Thyroid gland (tissue), 4 donors: ENCODE measurements at regions not wholly inside any gene's neighbourhood (a gene's known extent, or its start where the extent isn't known, plus 50 kb on each side); places are given as distances from the start of the nearest gene placed in this dataset.

Source experiments
- DNase-seq, 2 donors: peaks; one replicate each; pipeline ENCODE4 v3.0.0-alpha.2; 2019
- H3K27ac ChIP-seq, 3 donors: fragments of 200-600 bp; sonication (generic); 1 replicate in 2 of 3; 2 replicates in 1 of 3; pipeline ENCODE4 v1.5.1; 2016 to 2019; ENCODE audit warnings: mild to moderate bottlenecking in 1 of 3, moderate library complexity in 1 of 3
- H3K27me3 ChIP-seq: fragments of 200-600 bp; sonication (generic); one replicate; pipeline ENCODE4 v1.5.1; 2019
- H3K36me3 ChIP-seq, 2 donors: fragments of 200-600 bp; sonication (generic); one replicate each; pipeline ENCODE4 v1.5.1; 2016 to 2019
- H3K4me1 ChIP-seq, 2 donors: fragments of 200-600 bp; sonication (generic); one replicate each; pipeline ENCODE4 v1.5.1; 2017 to 2019
- H3K4me3 ChIP-seq, 3 donors: fragments of 200-600 bp; sonication (generic); replicated peaks in 1 of 3; 1 replicate in 2 of 3; 2 replicates in 1 of 3; pipeline ENCODE4 v1.5.1; 2016; ENCODE audit warnings: mild to moderate bottlenecking in 1 of 3
- H3K9me3 ChIP-seq: fragments of 200-600 bp; sonication (generic); one replicate; pipeline ENCODE4 v1.5.1; 2017
- POLR2A ChIP-seq, 2 donors: fragments of 450-650 bp; IDR thresholded peaks; one replicate each; pipeline ENCODE4 v1.6.1; 2017; ENCODE audit warnings: antibody characterized with exemption in 2 of 2, mild to moderate bottlenecking in 2 of 2, moderate library complexity in 1 of 2
- WGBS, 2 donors: methylation state at CpG; one replicate each; pipeline ENCODE4 v1.1.5; 2017; 5-methylcytosine and 5-hydroxymethylcytosine counted together
- intact Hi-C: fragments of 100-400 bp; cut with DNase I; formaldehyde crosslinking; loops from one replicate; pipeline ENCODE4 v1.15.1; 2023
- TF ChIP-seq, protein P1 (sequence below), 6 experiments: fragments of 200-600 bp in 3 of 6; fragments of 450-650 bp in 3 of 6; sonication (generic) in 3 of 6; IDR thresholded peaks; one replicate each; pipeline ENCODE4 v1.5.1; 2016 to 2019; ENCODE audit warnings: antibody characterized with exemption in 6 of 6, mild to moderate bottlenecking in 2 of 6, inconsistent platforms in 1 of 6, moderate library complexity in 1 of 6

- no peaks in the 10 kb centered on the region for H3K4me1 ChIP-seq
- DNase-seq, result no peak
- intact Hi-C loops, result no loop called here
- no peaks in the 10 kb centered on the region for H3K27me3 ChIP-seq
- H3K36me3 ChIP-seq, result no peaks in the 10 kb centered on the region
- no peak overlapping the region for H3K4me3 ChIP-seq
- no peaks in the 10 kb centered on the region for H3K9me3 ChIP-seq
- WGBS, 2 donors, result 78 to 85% methylated on average over 3 of the region's 3 CpGs
- TF ChIP-seq, protein P1, sequence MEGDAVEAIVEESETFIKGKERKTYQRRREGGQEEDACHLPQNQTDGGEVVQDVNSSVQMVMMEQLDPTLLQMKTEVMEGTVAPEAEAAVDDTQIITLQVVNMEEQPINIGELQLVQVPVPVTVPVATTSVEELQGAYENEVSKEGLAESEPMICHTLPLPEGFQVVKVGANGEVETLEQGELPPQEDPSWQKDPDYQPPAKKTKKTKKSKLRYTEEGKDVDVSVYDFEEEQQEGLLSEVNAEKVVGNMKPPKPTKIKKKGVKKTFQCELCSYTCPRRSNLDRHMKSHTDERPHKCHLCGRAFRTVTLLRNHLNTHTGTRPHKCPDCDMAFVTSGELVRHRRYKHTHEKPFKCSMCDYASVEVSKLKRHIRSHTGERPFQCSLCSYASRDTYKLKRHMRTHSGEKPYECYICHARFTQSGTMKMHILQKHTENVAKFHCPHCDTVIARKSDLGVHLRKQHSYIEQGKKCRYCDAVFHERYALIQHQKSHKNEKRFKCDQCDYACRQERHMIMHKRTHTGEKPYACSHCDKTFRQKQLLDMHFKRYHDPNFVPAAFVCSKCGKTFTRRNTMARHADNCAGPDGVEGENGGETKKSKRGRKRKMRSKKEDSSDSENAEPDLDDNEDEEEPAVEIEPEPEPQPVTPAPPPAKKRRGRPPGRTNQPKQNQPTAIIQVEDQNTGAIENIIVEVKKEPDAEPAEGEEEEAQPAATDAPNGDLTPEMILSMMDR (IDR thresholded peaks at IDR 0.05), result no peak
- no peak for TF ChIP-seq POLR2A (IDR thresholded peaks at IDR 0.05)
- no peak overlapping the region for H3K27ac ChIP-seq
Observed at GRCh38 chr12:108053512-108053911, 75.6 kb upstream of the WSCD2 start.

- TF ChIP-seq, protein P1 (IDR thresholded peaks at IDR 0.05), result no peak
- TF ChIP-seq POLR2A (IDR thresholded peaks at IDR 0.05), result no peak
- intact Hi-C loops, result no loop called here
- 80 to 92% methylated on average over 2 of the region's 2 CpGs for whole genome bisulfite sequencing, 2 donors
Observed at GRCh38 chr12:108054496-108054895, 74.6 kb upstream of the WSCD2 start.

GRCh38 chr12:108055141-108055540 lies 73.9 kb upstream of the WSCD2 start:
- TF ChIP-seq, protein P1 (IDR thresholded peaks at IDR 0.05), result no peak
- TF ChIP-seq POLR2A (IDR thresholded peaks at IDR 0.05), result no peak

More at GRCh38 chr12:108054496-108054895, 74.6 kb upstream of the WSCD2 start:
- Histone ChIP-seq H3K4me3 (no peak overlapping the region), H3K9me3 (no peaks in the 10 kb centered on the region), H3K36me3 (no peaks in the 10 kb centered on the region), H3K4me1 (no peaks in the 10 kb centered on the region), H3K27me3 (no peaks in the 10 kb centered on the region), H3K27ac (no peak overlapping the region)
- DNase-seq, result no peak

GRCh38 chr12:108060067-108060466 lies 69.0 kb upstream of the WSCD2 start:
- no peaks in the 10 kb centered on the region for H3K4me1 ChIP-seq
- no peak for TF ChIP-seq POLR2A (IDR thresholded peaks at IDR 0.05)
- TF ChIP-seq, protein P1 (IDR thresholded peaks at IDR 0.05), result no peak
- no peaks in the 10 kb centered on the region for H3K9me3 ChIP-seq
- H3K36me3 ChIP-seq, result no peaks in the 10 kb centered on the region
- no peaks in the 10 kb centered on the region for H3K27me3 ChIP-seq
- DNase-seq, result no peak
- intact Hi-C loops, result no loop called here
- no peak overlapping the region for H3K27ac ChIP-seq
- H3K4me3 ChIP-seq, result no peak overlapping the region
- 75 to 77% methylated on average over 3 of the region's 3 CpGs for WGBS, 2 donors

More at GRCh38 chr12:108055141-108055540, 73.9 kb upstream of the WSCD2 start:
- Histone ChIP-seq H3K4me3 (no peak overlapping the region), H3K27ac (no peak overlapping the region), H3K36me3 (no peaks in the 10 kb centered on the region), H3K9me3 (no peaks in the 10 kb centered on the region), H3K27me3 (no peaks in the 10 kb centered on the region), H3K4me1 (no peaks in the 10 kb centered on the region)
- intact Hi-C loops, result no loop called here
- no peak for DNase-seq
- 44 to 74% methylated on average over 3 of the region's 3 CpGs for WGBS, 2 donors

- no peak overlapping the region for H3K27ac ChIP-seq
- WGBS, 2 donors, result 67 to 76% methylated on average over 1 of the region's 1 CpG
- no peaks in the 10 kb centered on the region for H3K9me3 ChIP-seq
- H3K36me3 ChIP-seq, result no peaks in the 10 kb centered on the region
- H3K4me3 ChIP-seq, result no peak overlapping the region
- intact Hi-C loops, result no loop called here
- no peaks in the 10 kb centered on the region for H3K27me3 ChIP-seq
- DNase-seq, result no peak
- TF ChIP-seq, protein P1 (IDR thresholded peaks at IDR 0.05), result no peak
- no peak for TF ChIP-seq POLR2A (IDR thresholded peaks at IDR 0.05)
- H3K4me1 ChIP-seq, result no peaks in the 10 kb centered on the region
Observed at GRCh38 chr12:108060903-108061302, 68.2 kb upstream of the WSCD2 start.
